Keratinocyte (primary cell): ENCODE measurements at regions not wholly inside any gene's neighbourhood (a gene's known extent, or its start where the extent isn't known, plus 50 kb on each side); places are given as distances from the start of the nearest gene placed in this dataset.

Source experiments
- DNase-seq: peaks from one replicate; pipeline ENCODE4 v3.0.0-alpha.2; 2011; ENCODE audit warnings: low read depth, missing footprints, low spot score
- FAIRE-seq: peaks from 2 replicates; lab custom pipeline; 2011; peaks lifted over from hg19 to GRCh38; lab: Jason Lieb, UNC
- H2AFZ ChIP-seq: 2 replicates; pipeline ENCODE4 v1.6.0; 2012; ENCODE audit warnings: low read length, control low read depth, inconsistent platforms; ENCODE audit not compliant: control insufficient read depth
- H3K27ac ChIP-seq: 2 replicates; pipeline ENCODE4 v1.5.1; 2011; ENCODE audit warnings: low read length; ENCODE audit not compliant: control insufficient read depth, insufficient read depth
- H3K27me3 ChIP-seq: 3 replicates; pipeline ENCODE4 v1.6.0; 2011; ENCODE audit warnings: low read length; ENCODE audit not compliant: control insufficient read depth, insufficient read depth; ENCODE audit errors: extremely low read depth
- H3K36me3 ChIP-seq, 2 experiments: 2 replicates in 1 of 2; 3 replicates in 1 of 2; pipeline ENCODE4 v1.5.1; 2011; ENCODE audit warnings: low read length in 2 of 2, mild to moderate bottlenecking in 1 of 2; ENCODE audit not compliant: control insufficient read depth in 2 of 2, insufficient read depth in 2 of 2; ENCODE audit errors: extremely low read depth in 1 of 2
- H3K4me1 ChIP-seq: 3 replicates; pipeline ENCODE4 v1.5.1; 2011; ENCODE audit warnings: low read length; ENCODE audit not compliant: control insufficient read depth, insufficient read depth; ENCODE audit errors: extremely low read depth
- H3K4me2 ChIP-seq: 3 replicates; pipeline ENCODE4 v1.6.0; 2011; ENCODE audit warnings: low read depth, low read length; ENCODE audit not compliant: control insufficient read depth, insufficient read depth; ENCODE audit errors: extremely low read depth
- H3K4me3 ChIP-seq, 3 experiments: fragments of 200-600 bp in 1 of 3; sonication (generic) in 1 of 3; 2 replicates in 2 of 3; 3 replicates in 1 of 3; pipeline ENCODE4 v1.5.1; 2011 to 2016; ENCODE audit warnings: low read length in 3 of 3, mild to moderate bottlenecking in 3 of 3, control low read depth in 2 of 3, inconsistent platforms in 1 of 3, low read depth in 1 of 3, mixed read lengths in 1 of 3, mixed run types in 1 of 3, moderate library complexity in 1 of 3; ENCODE audit not compliant: control insufficient read depth in 2 of 3, insufficient read depth in 2 of 3; ENCODE audit errors: extremely low read depth in 1 of 3
- H3K79me2 ChIP-seq: 2 replicates; pipeline ENCODE4 v1.6.0; 2012; ENCODE audit warnings: low read length; ENCODE audit not compliant: control insufficient read depth, insufficient read depth
- H3K9ac ChIP-seq: 3 replicates; pipeline ENCODE4 v1.6.0; 2011; ENCODE audit warnings: low read length; ENCODE audit not compliant: control insufficient read depth, insufficient read depth; ENCODE audit errors: extremely low read depth
- H3K9me1 ChIP-seq: 3 replicates; pipeline ENCODE4 v1.6.0; 2011; ENCODE audit warnings: low read length; ENCODE audit not compliant: control insufficient read depth, insufficient read depth; ENCODE audit errors: extremely low read depth
- H3K9me3 ChIP-seq: 2 replicates; pipeline ENCODE4 v1.5.1; 2012; ENCODE audit warnings: low read depth, low read length; ENCODE audit not compliant: control insufficient read depth
- H4K20me1 ChIP-seq: 3 replicates; pipeline ENCODE4 v1.6.0; 2011; ENCODE audit warnings: low read length; ENCODE audit not compliant: control insufficient read depth, insufficient read depth; ENCODE audit errors: extremely low read depth
- CTCF ChIP-seq, 3 experiments: IDR thresholded peaks in 1 of 3; conservative IDR thresholded peaks in 1 of 3; optimal IDR thresholded peaks in 1 of 3; 2 replicates in 2 of 3; 3 replicates in 1 of 3; pipeline versions ENCODE3 to v1.5.1; 2011; ENCODE audit warnings: low read length in 3 of 3, mild to moderate bottlenecking in 3 of 3, moderate library complexity in 2 of 3, control low read depth in 1 of 3, inconsistent platforms in 1 of 3; ENCODE audit not compliant: insufficient read depth in 2 of 3; ENCODE audit errors: extremely low read depth in 1 of 3
- EZH2 ChIP-seq: IDR thresholded peaks from one replicate; pipeline ENCODE4 v1.6.1; 2012; ENCODE audit warnings: inconsistent platforms, mild to moderate bottlenecking, low read length, moderate library complexity
- dilution Hi-C: fragments of 300-500 bp; cut with MboI; formaldehyde crosslinking; loops from one replicate; pipeline ENCODE4 v1.7.0; 2020; ENCODE audit warnings: low sequenced_read_pairs; ENCODE audit not compliant: extremely low pct_ligation_motif_present

DNA sequence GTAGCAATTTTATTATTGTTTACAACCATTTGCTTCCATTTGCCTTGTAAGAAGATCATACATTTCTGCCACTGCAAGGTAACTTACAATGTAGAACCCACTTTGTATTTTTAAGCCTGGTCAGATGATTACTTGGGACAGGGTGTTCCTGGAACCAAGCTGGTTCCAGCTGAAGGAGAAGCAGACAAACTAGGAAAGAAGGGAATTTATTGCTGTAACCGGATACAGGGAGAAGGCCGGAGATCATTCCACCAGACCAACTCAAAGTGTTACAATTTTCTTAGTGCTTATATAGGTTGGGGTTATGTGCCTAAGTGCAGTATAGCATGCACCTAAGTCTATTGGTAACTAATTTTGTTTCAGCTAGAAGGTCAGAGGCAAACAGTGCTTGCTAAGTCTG lies 104.4 kb downstream of the MANEA start:
- H3K4me1 ChIP-seq: no peaks in the 10 kb centered on the region
- H3K4me3 ChIP-seq: no peak overlapping the region
- H3K79me2 ChIP-seq: no peaks in the 10 kb centered on the region
- H2AFZ ChIP-seq: no peak overlapping the region
- no peak overlapping the region for H3K9ac ChIP-seq
- DNase-seq (no peak), FAIRE-seq (no peak)
- no peak overlapping the region for H3K27ac ChIP-seq
- no peaks in the 10 kb centered on the region for H4K20me1 ChIP-seq
- H3K27me3 ChIP-seq: no peaks in the 10 kb centered on the region
- TF ChIP-seq EZH2: no peak
- no peak for TF ChIP-seq CTCF (optimal IDR thresholded peaks at IDR 0.05 in 1 of 3, IDR thresholded peaks at IDR 0.05 in 1 of 3, conservative IDR thresholded peaks at IDR 0.05 in 1 of 3; ENCODE audit: extremely low read depth in 1 of 3, insufficient read depth in 2 of 3, low read length in 3 of 3)
- H3K9me1 ChIP-seq: no peaks in the 10 kb centered on the region
- dilution Hi-C loops: no loop called here
- H3K4me2 ChIP-seq: no peak overlapping the region
- no peaks in the 10 kb centered on the region for H3K36me3 ChIP-seq
- H3K9me3 ChIP-seq: no peaks in the 10 kb centered on the region

- dilution Hi-C loops: no loop called here
- no peak for DNase-seq
- H3K9me1 ChIP-seq: no peaks in the 10 kb centered on the region
Observed at GRCh38 chr6:95682476-95682875, 105.1 kb downstream of the MANEA start.

More at GRCh38 chr6:95682476-95682875, 105.1 kb downstream of the MANEA start:
- H3K4me1 ChIP-seq: no peaks in the 10 kb centered on the region
- no peak overlapping the region for H3K9ac ChIP-seq
- FAIRE-seq: no peak
- no peaks in the 10 kb centered on the region for H3K79me2 ChIP-seq
- H3K9me3 ChIP-seq: no peaks in the 10 kb centered on the region
- no peak overlapping the region for H2AFZ ChIP-seq
- H4K20me1 ChIP-seq: no peaks in the 10 kb centered on the region
- no peaks in the 10 kb centered on the region for H3K36me3 ChIP-seq
- H3K27me3 ChIP-seq: no peaks in the 10 kb centered on the region
- H3K4me2 ChIP-seq: no peak overlapping the region
- H3K4me3 ChIP-seq: no peak overlapping the region
- no peak overlapping the region for H3K27ac ChIP-seq
- TF ChIP-seq CTCF (optimal IDR thresholded peaks at IDR 0.05 in 1 of 3, IDR thresholded peaks at IDR 0.05 in 1 of 3, conservative IDR thresholded peaks at IDR 0.05 in 1 of 3; ENCODE audit: extremely low read depth in 1 of 3, insufficient read depth in 2 of 3, low read length in 3 of 3) (no peak), EZH2 (no peak)
